A549 (cell line): ENCODE measurements at regions not wholly inside any gene's neighbourhood (a gene's known extent, or its start where the extent isn't known, plus 50 kb on each side); places are given as distances from the start of the nearest gene placed in this dataset.

Source experiments
- ATAC-seq, 2 experiments: fragments of 200-7000 bp in 1 of 2; fragments of >200 bp in 1 of 2; cut with Nextera tagmentation in 1 of 2; cut with Tn5 transposase in 1 of 2; 3 replicates each; pipeline versions ENCODE4 v1.8.0 to v1.9.1; 2018 to 2020; ENCODE audit warnings: mild to moderate bottlenecking in 1 of 2, moderate library complexity in 1 of 2
- CTCF ChIA-PET: fragments of 300-600 bp; sonication (Branson Sonifier 250); formaldehyde crosslinking; extraction: SDS; loops from one replicate; lab custom pipeline; 2021; ENCODE audit warnings: antibody characterized with exemption, inconsistent platforms; lab: Yijun Ruan, JAX
- POLR2A ChIA-PET: fragments of 350-600 bp; formaldehyde crosslinking; extraction: SDS; loops from one replicate; lab custom pipeline; 2021; ENCODE audit warnings: antibody characterized with exemption, inconsistent platforms; lab: Yijun Ruan, JAX
- DNase-seq, 2 experiments: peaks; one replicate each; pipeline versions ENCODE4 v3.0.0 to v3.0.0-alpha.2; 2011 to 2016; ENCODE audit warnings: low read depth in 1 of 2, low spot score in 1 of 2
- FAIRE-seq: peaks from 2 replicates; lab custom pipeline; 2011; peaks lifted over from hg19 to GRCh38; lab: Jason Lieb, UNC
- H3K27ac ChIP-seq, 2 experiments: fragments of >200 bp; sonication (Bioruptor Twin); formaldehyde crosslinking; 3 replicates each; pipeline ENCODE4 v1.5.1; 2016 to 2017
- H3K4me1 ChIP-seq: fragments of >200 bp; sonication (Bioruptor Twin); formaldehyde crosslinking; 3 replicates; pipeline ENCODE4 v1.6.1; 2016
- H3K4me2 ChIP-seq: fragments of >200 bp; sonication (Bioruptor Twin); formaldehyde crosslinking; 3 replicates; pipeline ENCODE4 v1.6.1; 2016
- H3K4me3 ChIP-seq: fragments of >200 bp; sonication (Bioruptor Twin); formaldehyde crosslinking; 3 replicates; pipeline ENCODE4 v1.5.1; 2016
- H3K9me3 ChIP-seq: fragments of >200 bp; sonication (Bioruptor Twin); formaldehyde crosslinking; 3 replicates; pipeline ENCODE4 v1.6.1; 2016
- ATOH8 ChIP-seq: fragments of 250-450 bp; sonication (Bioruptor Pico); IDR thresholded peaks from 2 replicates; pipeline ENCODE4 v1.5.0; 2020; ENCODE audit warnings: low read depth, mild to moderate bottlenecking, moderate library complexity
- BCL3 ChIP-seq: fragments of >200 bp; sonication (Bioruptor Twin); formaldehyde crosslinking; IDR thresholded peaks from 3 replicates; pipeline ENCODE4 v1.6.1; 2016
- CBX2 ChIP-seq: fragments of 200-600 bp; sonication (generic); IDR thresholded peaks from 2 replicates; pipeline ENCODE4 v1.6.1; 2016; ENCODE audit warnings: low read depth, mild to moderate bottlenecking, borderline replicate concordance
- CHD4 ChIP-seq: fragments of 200-600 bp; sonication (generic); IDR thresholded peaks from 2 replicates; pipeline ENCODE4 v1.6.1; 2016; ENCODE audit warnings: antibody characterized with exemption, mild to moderate bottlenecking, borderline replicate concordance
- CTCF ChIP-seq: fragments of >200 bp; sonication (Bioruptor Twin); formaldehyde crosslinking; IDR thresholded peaks from 3 replicates; pipeline ENCODE4 v1.5.1; 2016
- ELK1 ChIP-seq: fragments of 150-350 bp; IDR thresholded peaks from 2 replicates; pipeline ENCODE4 v1.6.1; 2014; ENCODE audit warnings: low read depth, mild to moderate bottlenecking, low read length
- FOSB ChIP-seq: fragments of 250-450 bp; sonication (Bioruptor Pico); IDR thresholded peaks from 2 replicates; pipeline ENCODE4 v1.5.0; 2020; ENCODE audit warnings: mild to moderate bottlenecking, moderate library complexity
- FOSL2 ChIP-seq, 2 experiments: fragments of 450-650 bp in 1 of 2; fragments of >200 bp in 1 of 2; sonication (Bioruptor Twin) in 1 of 2; formaldehyde crosslinking; IDR thresholded peaks; 2 replicates each; pipeline versions ENCODE4 v1.5.0 to v1.6.1; 2016 to 2020; ENCODE audit warnings: mild to moderate bottlenecking in 1 of 2, moderate library complexity in 1 of 2
- FOXS1 ChIP-seq: fragments of 250-450 bp; sonication (Bioruptor Pico); IDR thresholded peaks from 2 replicates; pipeline ENCODE4 v1.5.0; 2020; ENCODE audit warnings: mild to moderate bottlenecking, moderate library complexity
- HES2 ChIP-seq: fragments of >200 bp; sonication (Bioruptor Twin); formaldehyde crosslinking; IDR thresholded peaks from 2 replicates; pipeline ENCODE4 v1.6.1; 2016
- JUN ChIP-seq, 2 experiments: fragments of >200 bp; sonication (Bioruptor Twin); formaldehyde crosslinking; IDR thresholded peaks; 2 replicates in 1 of 2; 3 replicates in 1 of 2; pipeline ENCODE4 v1.6.1; 2016 to 2017
- MAFK ChIP-seq: fragments of 450-650 bp; IDR thresholded peaks from 2 replicates; pipeline ENCODE4 v1.6.1; 2014; ENCODE audit not compliant: partially characterized antibody
- PHF8 ChIP-seq: fragments of 200-600 bp; sonication (generic); IDR thresholded peaks from 2 replicates; pipeline ENCODE4 v1.6.1; 2016; ENCODE audit warnings: low read depth, mild to moderate bottlenecking, antibody characterized with exemption, moderate library complexity, borderline replicate concordance
- POLR2A ChIP-seq: IDR thresholded peaks from 2 replicates; pipeline ENCODE4 v1.6.1; 2012; ENCODE audit warnings: mild to moderate bottlenecking, low read length
- RCOR1 ChIP-seq: fragments of 150-350 bp; IDR thresholded peaks from 2 replicates; pipeline ENCODE4 v1.6.1; 2014; ENCODE audit warnings: antibody characterized with exemption, low read length, low read depth
- RNF2 ChIP-seq: fragments of 200-600 bp; sonication (generic); IDR thresholded peaks from 2 replicates; pipeline ENCODE4 v1.6.1; 2016; ENCODE audit warnings: low read depth, mild to moderate bottlenecking, antibody characterized with exemption, moderate library complexity, borderline replicate concordance

- POLR2A ChIA-PET: no interaction called here
- Histone ChIP-seq H3K4me2 (no peak overlapping the region), H3K4me1 (no peaks in the 10 kb centered on the region), H3K9me3 (no peaks in the 10 kb centered on the region), H3K4me3 (no peak overlapping the region), H3K27ac (no peak overlapping the region)
- DNase-seq: no peak
- no peak for ATAC-seq
- TF ChIP-seq RNF2 (no peak), CBX2 (no peak), ATOH8 (CRISPR knock-in tag) (no peak), PHF8 (no peak), FOXS1 (CRISPR knock-in tag) (no peak), RCOR1 (no peak), FOSB (CRISPR knock-in tag) (no peak), FOSL2 (IDR thresholded peaks at IDR 0.05) (no peak), FOSL2 (CRISPR knock-in tag; IDR thresholded peaks at IDR 0.05) (no peak), MAFK (no peak), CTCF (no peak), HES2 (no peak), BCL3 (no peak), JUN (IDR thresholded peaks at IDR 0.05) (no peak), POLR2A (no peak), ELK1 (no peak), CHD4 (no peak)
- FAIRE-seq: no peak
- CTCF ChIA-PET: no interaction called here
Measured at GRCh38 chr12:100043631-100044030, 58.9 kb upstream of the ANKS1B start.
